ENCODE measurements at regions not wholly inside any gene's neighbourhood (a gene's known extent, or its start where the extent isn't known, plus 50 kb on each side); places are given as distances from the start of the nearest gene placed in this dataset.

DNA sequence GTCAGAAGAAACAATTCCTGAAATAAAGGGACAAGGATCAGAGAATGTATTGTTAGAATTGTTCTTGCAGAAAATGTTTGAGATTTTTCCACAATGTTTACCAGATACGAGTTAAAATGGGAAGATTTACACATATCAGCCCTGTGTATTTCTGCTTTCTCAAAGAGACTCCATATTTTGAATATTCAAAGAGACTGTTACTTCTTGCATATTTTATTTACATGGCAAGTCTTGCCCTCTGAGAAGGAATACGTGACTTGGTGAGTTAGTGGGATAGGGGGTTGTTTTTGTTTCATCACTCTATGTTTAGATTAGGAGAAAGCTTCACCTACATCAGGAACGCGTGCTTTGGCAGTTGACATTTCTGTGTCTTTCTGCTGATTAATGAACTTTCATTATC is 56.1 kb upstream of the ZDHHC17 start:
- TF ChIP-seq, protein P1, sequence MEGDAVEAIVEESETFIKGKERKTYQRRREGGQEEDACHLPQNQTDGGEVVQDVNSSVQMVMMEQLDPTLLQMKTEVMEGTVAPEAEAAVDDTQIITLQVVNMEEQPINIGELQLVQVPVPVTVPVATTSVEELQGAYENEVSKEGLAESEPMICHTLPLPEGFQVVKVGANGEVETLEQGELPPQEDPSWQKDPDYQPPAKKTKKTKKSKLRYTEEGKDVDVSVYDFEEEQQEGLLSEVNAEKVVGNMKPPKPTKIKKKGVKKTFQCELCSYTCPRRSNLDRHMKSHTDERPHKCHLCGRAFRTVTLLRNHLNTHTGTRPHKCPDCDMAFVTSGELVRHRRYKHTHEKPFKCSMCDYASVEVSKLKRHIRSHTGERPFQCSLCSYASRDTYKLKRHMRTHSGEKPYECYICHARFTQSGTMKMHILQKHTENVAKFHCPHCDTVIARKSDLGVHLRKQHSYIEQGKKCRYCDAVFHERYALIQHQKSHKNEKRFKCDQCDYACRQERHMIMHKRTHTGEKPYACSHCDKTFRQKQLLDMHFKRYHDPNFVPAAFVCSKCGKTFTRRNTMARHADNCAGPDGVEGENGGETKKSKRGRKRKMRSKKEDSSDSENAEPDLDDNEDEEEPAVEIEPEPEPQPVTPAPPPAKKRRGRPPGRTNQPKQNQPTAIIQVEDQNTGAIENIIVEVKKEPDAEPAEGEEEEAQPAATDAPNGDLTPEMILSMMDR (IDR thresholded peaks at IDR 0.05; ENCODE audit: poor library complexity): no peak
- no peak for TF ChIP-seq EZH2phosphoT487 (IDR thresholded peaks at IDR 0.05; ENCODE audit: low read depth, severe bottlenecking, unreplicated experiment)
- TF ChIP-seq EZH2 (IDR thresholded peaks at IDR 0.05; ENCODE audit: borderline replicate concordance): no peak
